NT2/D1 (cell line): ENCODE measurements at regions not wholly inside any gene's neighbourhood (a gene's known extent, or its start where the extent isn't known, plus 50 kb on each side); places are given as distances from the start of the nearest gene placed in this dataset.

Source experiments
- DNase-seq: peaks from one replicate; pipeline ENCODE4 v3.0.0-alpha.2; 2011; ENCODE audit warnings: low read depth, low spot score
- H3K27me3 ChIP-seq: 2 replicates; pipeline ENCODE4 v1.6.0; 2011; ENCODE audit warnings: mild to moderate bottlenecking; ENCODE audit not compliant: insufficient read length, insufficient read depth
- H3K36me3 ChIP-seq: 2 replicates; pipeline ENCODE4 v1.6.1; 2011; ENCODE audit warnings: mild to moderate bottlenecking, low read length, mixed read lengths; ENCODE audit not compliant: insufficient read depth, insufficient read length
- H3K4me1 ChIP-seq: 2 replicates; pipeline ENCODE4 v1.5.1; 2011; ENCODE audit not compliant: insufficient read depth, insufficient read length
- H3K4me3 ChIP-seq: 2 replicates; pipeline ENCODE4 v1.5.1; 2011; ENCODE audit warnings: low read depth; ENCODE audit not compliant: insufficient read length
- H3K9ac ChIP-seq: 2 replicates; pipeline ENCODE4 v1.6.0; 2011; ENCODE audit warnings: low read depth; ENCODE audit not compliant: insufficient read length
- H3K9me3 ChIP-seq: 2 replicates; pipeline ENCODE4 v1.5.1; 2011; ENCODE audit warnings: mild to moderate bottlenecking, low read length; ENCODE audit not compliant: insufficient read depth
- SUZ12 ChIP-seq: IDR thresholded peaks from 2 replicates; pipeline ENCODE4 v1.6.1; 2011; ENCODE audit not compliant: insufficient read length, insufficient read depth; ENCODE audit errors: extremely low read depth
- YY1 ChIP-seq: IDR thresholded peaks from 2 replicates; pipeline ENCODE4 v1.6.1; 2011; ENCODE audit not compliant: insufficient read length, insufficient read depth
- ZNF274 ChIP-seq: IDR thresholded peaks from 2 replicates; pipeline ENCODE4 v1.6.1; 2011; ENCODE audit warnings: mild to moderate bottlenecking, low read depth, low read length

- Histone ChIP-seq H3K27me3 (no peaks in the 10 kb centered on the region), H3K9me3 (no peaks in the 10 kb centered on the region), H3K36me3 (peaks cover 14% of the 10 kb centered on the region), H3K9ac (no peak overlapping the region), H3K4me1 (peaks cover 2% of the 10 kb centered on the region), H3K4me3 (no peak overlapping the region)
- TF ChIP-seq SUZ12: no peak
- TF ChIP-seq ZNF274: no peak
- no peak for DNase-seq
Measured at GRCh38 chr11:27196203-27196897, 155.7 kb downstream of the BBOX1 start.

GRCh38 chr11:27195837-27196202, 155.2 kb downstream of the BBOX1 start:
- H3K4me1 ChIP-seq: peaks cover 2% of the 10 kb centered on the region
- H3K4me3 ChIP-seq: no peak overlapping the region
- H3K27me3 ChIP-seq: no peaks in the 10 kb centered on the region
- no peak overlapping the region for H3K9ac ChIP-seq
- no peaks in the 10 kb centered on the region for H3K9me3 ChIP-seq
- no peak for DNase-seq
- no peak for TF ChIP-seq YY1
- TF ChIP-seq ZNF274: no peak
- TF ChIP-seq SUZ12: no peak
- H3K36me3 ChIP-seq: peaks cover 14% of the 10 kb centered on the region

- no peak for TF ChIP-seq ZNF274
- TF ChIP-seq SUZ12: no peak
- no peak for TF ChIP-seq YY1
- H3K9ac ChIP-seq: no peak overlapping the region
- H3K27me3 ChIP-seq: no peaks in the 10 kb centered on the region
- no peaks in the 10 kb centered on the region for H3K9me3 ChIP-seq
- peaks cover 9% of the 10 kb centered on the region for H3K36me3 ChIP-seq
- no peak overlapping the region for H3K4me3 ChIP-seq
- no peak for DNase-seq
- peaks cover 2% of the 10 kb centered on the region for H3K4me1 ChIP-seq
Measured at GRCh38 chr11:27194976-27195375, 154.4 kb downstream of the BBOX1 start.

- Histone ChIP-seq H3K9ac (no peak overlapping the region), H3K4me1 (peaks cover 2% of the 10 kb centered on the region), H3K9me3 (no peaks in the 10 kb centered on the region), H3K27me3 (no peaks in the 10 kb centered on the region), H3K4me3 (no peak overlapping the region), H3K36me3 (peaks cover 9% of the 10 kb centered on the region)
- DNase-seq: no peak
- TF ChIP-seq SUZ12 (no peak), ZNF274 (no peak), YY1 (no peak)
Measured at GRCh38 chr11:27193434-27194225, 153.0 kb downstream of the BBOX1 start.

GRCh38 chr11:27192184-27192583, 151.6 kb downstream of the BBOX1 start:
- H3K9ac ChIP-seq: no peak overlapping the region
- no peak for DNase-seq
- H3K36me3 ChIP-seq: peaks cover 9% of the 10 kb centered on the region
- no peaks in the 10 kb centered on the region for H3K27me3 ChIP-seq
- no peak overlapping the region for H3K4me3 ChIP-seq
- no peak for TF ChIP-seq YY1
- H3K9me3 ChIP-seq: 0 out of 2 replicates have a peak, but pooled peaks cover 2% of the 10 kb centered on the region
- peaks cover 2% of the 10 kb centered on the region for H3K4me1 ChIP-seq

GRCh38 chr11:27191639-27192038, 151.0 kb downstream of the BBOX1 start:
- H3K36me3 ChIP-seq: peaks cover 9% of the 10 kb centered on the region

GRCh38 chr11:27188696-27189095, 148.1 kb downstream of the BBOX1 start:
- H3K9me3 ChIP-seq: peaks cover 16% of the 10 kb centered on the region; the same call in 1 of the 2 replicates
- no peaks in the 10 kb centered on the region for H3K27me3 ChIP-seq
- no peak for DNase-seq
- no peak overlapping the region for H3K4me3 ChIP-seq
- H3K9ac ChIP-seq: no peak overlapping the region
- TF ChIP-seq ZNF274: no peak
- no peak for TF ChIP-seq SUZ12
- no peak for TF ChIP-seq YY1
- H3K36me3 ChIP-seq: peaks cover 7% of the 10 kb centered on the region
- H3K4me1 ChIP-seq: no peaks in the 10 kb centered on the region

More at GRCh38 chr11:27191639-27192038, 151.0 kb downstream of the BBOX1 start:
- Histone ChIP-seq H3K27me3 (no peaks in the 10 kb centered on the region), H3K4me1 (peaks cover under 1% of the 10 kb centered on the region), H3K4me3 (no peak overlapping the region), H3K9ac (no peak overlapping the region), H3K9me3 (0 out of 2 replicates have a peak, but pooled peaks cover 7% of the 10 kb centered on the region)
- DNase-seq: no peak
- TF ChIP-seq ZNF274 (no peak), SUZ12 (no peak), YY1 (no peak)
